ENCODE measurements at regions not wholly inside any gene's neighbourhood (a gene's known extent, or its start where the extent isn't known, plus 50 kb on each side); places are given as distances from the start of the nearest gene placed in this dataset.
"Not testable (repeated sequence)": the region's sequence is repeated elsewhere in the genome, so short reads cannot be mapped to it uniquely, and the experiment has no call there.

DNA sequence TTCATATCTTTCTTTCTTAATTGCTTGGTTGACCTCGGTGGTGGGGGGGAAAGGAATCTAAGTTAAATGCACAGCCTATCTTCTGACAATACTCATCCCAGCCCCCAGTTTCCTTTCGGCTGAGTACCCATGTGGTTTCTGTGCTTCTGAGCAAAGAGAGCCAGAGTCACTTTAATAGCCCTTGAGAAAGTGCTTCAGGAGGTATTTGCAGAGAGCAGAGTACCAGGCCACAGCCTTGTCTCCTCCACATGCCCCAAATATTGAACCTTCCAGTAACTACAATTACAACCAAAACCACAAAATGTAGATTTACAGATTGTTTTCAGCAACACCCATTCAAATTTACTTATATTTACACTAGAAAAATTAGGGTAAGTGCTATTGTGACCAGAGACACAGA lies 647.4 kb downstream of the NR2F2 start:
- no peaks in the 10 kb centered on the region for H3K79me2 ChIP-seq (ENCODE audit: control insufficient read depth, low read length)

DNA sequence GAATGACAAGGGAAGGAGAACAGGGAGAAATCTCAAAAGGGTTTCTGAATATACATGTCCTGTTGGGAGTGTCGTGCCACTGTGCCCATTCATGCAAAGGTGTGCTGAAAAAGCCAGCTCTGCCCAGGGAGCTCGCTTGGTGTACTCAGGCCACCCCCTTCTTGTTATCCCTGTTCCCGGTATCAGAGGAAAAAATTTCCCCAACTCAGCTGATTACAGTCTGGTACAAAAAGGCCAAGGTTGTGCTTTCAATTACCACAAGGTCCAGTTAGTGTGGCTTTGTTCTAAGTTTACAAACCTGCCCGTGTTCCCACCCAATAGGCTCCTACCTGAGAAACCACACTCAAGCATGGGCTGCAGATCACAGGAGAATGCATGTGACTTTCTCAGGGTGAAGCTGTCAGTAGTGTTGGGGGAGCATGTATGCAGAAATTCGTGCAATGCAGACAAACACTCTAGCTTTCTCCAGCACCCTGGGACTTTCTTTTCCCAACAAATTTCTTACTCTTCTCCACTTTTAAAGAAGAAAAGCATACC lies 648.5 kb downstream of the NR2F2 start:
- Histone ChIP-seq H3K79me2 (ENCODE audit: control insufficient read depth, low read length) (no peaks in the 10 kb centered on the region), H3K9me3 (ENCODE audit: control insufficient read depth, insufficient read depth, low read length) (no peaks in the 10 kb centered on the region), H3F3A (ENCODE audit: control insufficient read depth, insufficient read depth) (no peaks in the 10 kb centered on the region), H3K27me3 (ENCODE audit: control insufficient read depth, low read length) (no peaks in the 10 kb centered on the region), H3K27ac (ENCODE audit: low read depth, low read length) (no peak overlapping the region), H4K20me1 (ENCODE audit: control insufficient read depth, insufficient read depth, low read depth, low read length) (no peaks in the 10 kb centered on the region), H3K4me3 (ENCODE audit: low read length) (no peak overlapping the region), H3K9me2 (replicated peaks; ENCODE audit: control insufficient read depth, low read length) (no peaks in the 10 kb centered on the region), H3K4me1 (ENCODE audit: control insufficient read depth, low read length) (no peaks in the 10 kb centered on the region), H3K4me2 (ENCODE audit: low read length) (no peak overlapping the region), H3K36me3 (ENCODE audit: control insufficient read depth, low read length) (no peaks in the 10 kb centered on the region)
- TF ChIP-seq, protein P1, sequence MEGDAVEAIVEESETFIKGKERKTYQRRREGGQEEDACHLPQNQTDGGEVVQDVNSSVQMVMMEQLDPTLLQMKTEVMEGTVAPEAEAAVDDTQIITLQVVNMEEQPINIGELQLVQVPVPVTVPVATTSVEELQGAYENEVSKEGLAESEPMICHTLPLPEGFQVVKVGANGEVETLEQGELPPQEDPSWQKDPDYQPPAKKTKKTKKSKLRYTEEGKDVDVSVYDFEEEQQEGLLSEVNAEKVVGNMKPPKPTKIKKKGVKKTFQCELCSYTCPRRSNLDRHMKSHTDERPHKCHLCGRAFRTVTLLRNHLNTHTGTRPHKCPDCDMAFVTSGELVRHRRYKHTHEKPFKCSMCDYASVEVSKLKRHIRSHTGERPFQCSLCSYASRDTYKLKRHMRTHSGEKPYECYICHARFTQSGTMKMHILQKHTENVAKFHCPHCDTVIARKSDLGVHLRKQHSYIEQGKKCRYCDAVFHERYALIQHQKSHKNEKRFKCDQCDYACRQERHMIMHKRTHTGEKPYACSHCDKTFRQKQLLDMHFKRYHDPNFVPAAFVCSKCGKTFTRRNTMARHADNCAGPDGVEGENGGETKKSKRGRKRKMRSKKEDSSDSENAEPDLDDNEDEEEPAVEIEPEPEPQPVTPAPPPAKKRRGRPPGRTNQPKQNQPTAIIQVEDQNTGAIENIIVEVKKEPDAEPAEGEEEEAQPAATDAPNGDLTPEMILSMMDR (IDR thresholded peaks at IDR 0.05; ENCODE audit: low read depth, low read length, poor library complexity, severe bottlenecking) = no peak
- no peak for TF ChIP-seq EZH2phosphoT487 (IDR thresholded peaks at IDR 0.05; ENCODE audit: borderline replicate concordance, low read length)

More for the DNA sequence above, 647.4 kb downstream of the NR2F2 start:
- Histone ChIP-seq H4K20me1 (ENCODE audit: control insufficient read depth, insufficient read depth, low read depth, low read length) (no peaks in the 10 kb centered on the region), H3K27ac (ENCODE audit: low read depth, low read length) (no peak overlapping the region), H3K4me1 (ENCODE audit: control insufficient read depth, low read length) (no peaks in the 10 kb centered on the region), H3K9me2 (replicated peaks; ENCODE audit: control insufficient read depth, low read length) (no peaks in the 10 kb centered on the region), H3K4me2 (ENCODE audit: low read length) (no peak overlapping the region), H3K27me3 (ENCODE audit: control insufficient read depth, low read length) (no peaks in the 10 kb centered on the region), H3F3A (ENCODE audit: control insufficient read depth, insufficient read depth) (no peaks in the 10 kb centered on the region), H3K4me3 (ENCODE audit: low read length) (no peak overlapping the region), H3K36me3 (ENCODE audit: control insufficient read depth, low read length) (no peaks in the 10 kb centered on the region), H3K9me3 (ENCODE audit: control insufficient read depth, insufficient read depth, low read length) (no peaks in the 10 kb centered on the region)
- TF ChIP-seq, protein P1 (IDR thresholded peaks at IDR 0.05; ENCODE audit: low read depth, low read length, poor library complexity, severe bottlenecking) = no peak
- TF ChIP-seq EZH2phosphoT487 (IDR thresholded peaks at IDR 0.05; ENCODE audit: borderline replicate concordance, low read length) = no peak

DNA sequence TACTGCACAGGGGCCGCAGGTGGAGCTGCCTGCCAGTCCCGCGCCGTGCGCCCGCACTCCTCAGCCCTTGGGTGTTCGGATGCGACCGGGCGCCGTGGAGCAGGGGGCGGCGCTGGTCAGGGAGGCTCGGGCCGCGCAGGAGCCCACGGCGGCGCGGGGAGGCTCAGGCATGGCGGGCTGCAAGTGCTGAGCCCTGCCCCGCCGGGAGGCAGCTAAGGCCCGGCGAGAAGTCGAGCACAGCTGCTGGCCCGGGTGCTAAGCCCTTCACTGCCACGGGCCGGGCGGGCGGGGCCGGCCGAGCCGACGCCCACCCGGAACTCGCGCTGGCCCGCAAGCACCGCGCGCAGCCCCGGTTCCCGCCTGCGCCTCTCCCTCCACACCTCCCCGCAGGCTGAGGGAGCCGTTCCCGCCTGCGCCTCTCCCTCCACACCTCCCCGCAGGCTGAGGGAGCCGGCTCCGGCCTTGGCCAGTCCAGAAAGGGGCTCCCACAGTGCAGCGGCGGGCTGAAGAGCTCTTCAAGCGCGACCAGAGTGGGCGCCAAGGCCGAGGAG lies 653.7 kb downstream of the NR2F2 start:
- H4K20me1 ChIP-seq (ENCODE audit: control insufficient read depth, insufficient read depth, low read depth, low read length); H3K27me3 ChIP-seq (ENCODE audit: control insufficient read depth, low read length); H3K27ac ChIP-seq (ENCODE audit: low read depth, low read length); H3K79me2 ChIP-seq (ENCODE audit: control insufficient read depth, low read length); H3K9me3 ChIP-seq (ENCODE audit: control insufficient read depth, insufficient read depth, low read length); H3F3A ChIP-seq (ENCODE audit: control insufficient read depth, insufficient read depth); H3K9me2 ChIP-seq (replicated peaks; ENCODE audit: control insufficient read depth, low read length); H3K4me3 ChIP-seq (ENCODE audit: low read length); H3K4me1 ChIP-seq (ENCODE audit: control insufficient read depth, low read length); H3K4me2 ChIP-seq (ENCODE audit: low read length); H3K36me3 ChIP-seq (ENCODE audit: control insufficient read depth, low read length): not testable (repeated sequence)

DNA sequence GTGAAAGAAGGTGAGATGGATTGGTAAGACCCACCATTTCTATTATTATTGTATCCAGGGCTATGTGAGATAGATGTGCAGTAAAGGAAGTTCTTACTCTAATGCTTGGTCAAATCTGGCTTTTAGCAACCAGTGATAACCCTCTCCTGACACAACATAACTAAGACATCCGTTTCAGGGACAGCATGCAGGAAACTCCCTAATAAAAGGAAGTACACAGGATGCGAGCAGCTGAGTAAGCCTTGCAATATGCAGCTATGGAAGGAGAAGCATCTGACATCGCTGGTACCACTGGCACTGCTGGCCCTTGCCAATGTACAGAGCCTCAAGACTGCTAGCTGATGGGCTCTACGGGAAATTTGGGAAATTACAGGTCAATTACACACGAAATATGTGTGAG lies 662.3 kb downstream of the NR2F2 start:
- no peaks in the 10 kb centered on the region for H3K4me1 ChIP-seq (ENCODE audit: control insufficient read depth, low read length)
- no peaks in the 10 kb centered on the region for H3K79me2 ChIP-seq (ENCODE audit: control insufficient read depth, low read length)
- H3F3A ChIP-seq (ENCODE audit: control insufficient read depth, insufficient read depth) = no peaks in the 10 kb centered on the region
- no peak overlapping the region for H3K4me2 ChIP-seq (ENCODE audit: low read length)
- H3K27ac ChIP-seq (ENCODE audit: low read depth, low read length) = no peak overlapping the region
- no peaks in the 10 kb centered on the region for H3K9me3 ChIP-seq (ENCODE audit: control insufficient read depth, insufficient read depth, low read length)
- TF ChIP-seq, protein P1 (IDR thresholded peaks at IDR 0.05; ENCODE audit: low read depth, low read length, poor library complexity, severe bottlenecking) = no peak
- TF ChIP-seq EZH2phosphoT487 (IDR thresholded peaks at IDR 0.05; ENCODE audit: borderline replicate concordance, low read length) = no peak
- no peaks in the 10 kb centered on the region for H3K36me3 ChIP-seq (ENCODE audit: control insufficient read depth, low read length)
- no peak overlapping the region for H3K4me3 ChIP-seq (ENCODE audit: low read length)
- H3K9me2 ChIP-seq (replicated peaks; ENCODE audit: control insufficient read depth, low read length) = no peaks in the 10 kb centered on the region
- H3K27me3 ChIP-seq (ENCODE audit: control insufficient read depth, low read length) = no peaks in the 10 kb centered on the region
- H4K20me1 ChIP-seq (ENCODE audit: control insufficient read depth, insufficient read depth, low read depth, low read length) = no peaks in the 10 kb centered on the region
